ENCODE measurements at regions not wholly inside any gene's neighbourhood (a gene's known extent, or its start where the extent isn't known, plus 50 kb on each side); places are given as distances from the start of the nearest gene placed in this dataset.

DNA sequence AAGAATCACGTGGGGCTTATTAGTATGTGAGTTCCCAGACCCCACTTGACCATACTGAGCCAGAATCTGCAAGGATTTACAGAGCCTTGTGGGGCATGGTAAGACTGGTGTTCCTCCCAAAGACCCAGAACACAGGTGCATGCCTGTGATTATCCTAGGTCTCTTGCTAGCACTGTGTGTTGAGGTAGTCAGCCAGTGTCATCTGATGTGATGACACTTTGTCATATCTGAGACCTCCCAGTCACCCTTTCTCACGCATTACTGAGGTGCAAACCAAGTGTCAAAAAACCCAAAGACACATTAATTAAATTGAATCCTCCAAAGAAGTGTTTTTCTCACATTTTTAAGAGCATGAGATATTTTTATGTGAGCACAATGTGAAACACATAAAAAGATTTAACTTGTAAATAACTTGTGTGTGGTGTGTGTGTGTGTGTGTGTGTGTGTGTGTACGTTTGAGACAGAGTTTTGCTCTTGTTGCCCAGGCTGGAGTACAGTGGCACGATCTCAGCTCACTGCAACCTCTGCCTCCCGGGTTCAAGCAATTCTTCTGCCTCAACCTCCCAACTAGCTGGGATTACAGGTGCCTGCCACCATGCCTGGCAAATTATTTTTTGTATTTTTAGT, 162.0 kb upstream of the PRPS1L1 start:
- DNase-seq (no peak), ATAC-seq (no peak)
- TF ChIP-seq, protein P1, sequence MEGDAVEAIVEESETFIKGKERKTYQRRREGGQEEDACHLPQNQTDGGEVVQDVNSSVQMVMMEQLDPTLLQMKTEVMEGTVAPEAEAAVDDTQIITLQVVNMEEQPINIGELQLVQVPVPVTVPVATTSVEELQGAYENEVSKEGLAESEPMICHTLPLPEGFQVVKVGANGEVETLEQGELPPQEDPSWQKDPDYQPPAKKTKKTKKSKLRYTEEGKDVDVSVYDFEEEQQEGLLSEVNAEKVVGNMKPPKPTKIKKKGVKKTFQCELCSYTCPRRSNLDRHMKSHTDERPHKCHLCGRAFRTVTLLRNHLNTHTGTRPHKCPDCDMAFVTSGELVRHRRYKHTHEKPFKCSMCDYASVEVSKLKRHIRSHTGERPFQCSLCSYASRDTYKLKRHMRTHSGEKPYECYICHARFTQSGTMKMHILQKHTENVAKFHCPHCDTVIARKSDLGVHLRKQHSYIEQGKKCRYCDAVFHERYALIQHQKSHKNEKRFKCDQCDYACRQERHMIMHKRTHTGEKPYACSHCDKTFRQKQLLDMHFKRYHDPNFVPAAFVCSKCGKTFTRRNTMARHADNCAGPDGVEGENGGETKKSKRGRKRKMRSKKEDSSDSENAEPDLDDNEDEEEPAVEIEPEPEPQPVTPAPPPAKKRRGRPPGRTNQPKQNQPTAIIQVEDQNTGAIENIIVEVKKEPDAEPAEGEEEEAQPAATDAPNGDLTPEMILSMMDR (IDR thresholded peaks at IDR 0.05): no peak
- Histone ChIP-seq H3K27me3 (ENCODE audit: insufficient read depth in 3 of 3, low read length in 2 of 3) (no peaks in the 10 kb centered on the region), H3K4me1 (no peaks in the 10 kb centered on the region), H3K4me3 (no peak overlapping the region), H3K9me3 (no peaks in the 10 kb centered on the region), H3K36me3 (ENCODE audit: insufficient read depth in 1 of 2, low read depth in 1 of 2) (no peaks in the 10 kb centered on the region), H3K27ac (no peak overlapping the region)
- 79 to 84% (median 83%) methylated on average over 5 of the region's 5 CpGs for WGBS, 3 donors
- intact Hi-C loops (cut with DNase I): no loop called here

GRCh38 chr7:18191341-18191740, 163.7 kb upstream of the PRPS1L1 start:
- no peak overlapping the region for H3K27ac ChIP-seq
- no peaks in the 10 kb centered on the region for H3K27me3 ChIP-seq (ENCODE audit: insufficient read depth in 3 of 3, low read length in 2 of 3)
- H3K36me3 ChIP-seq (ENCODE audit: insufficient read depth in 1 of 2, low read depth in 1 of 2): no peaks in the 10 kb centered on the region
- H3K4me3 ChIP-seq: no peak overlapping the region
- ATAC-seq (no peak), DNase-seq (no peak)
- TF ChIP-seq, protein P1 (IDR thresholded peaks at IDR 0.05): no peak
- H3K9me3 ChIP-seq: no peaks in the 10 kb centered on the region
- 43 to 51% (median 45%) methylated on average over 2 of the region's 2 CpGs for WGBS, 3 donors
- intact Hi-C loops (cut with DNase I): no loop called here
- H3K4me1 ChIP-seq: no peaks in the 10 kb centered on the region

DNA sequence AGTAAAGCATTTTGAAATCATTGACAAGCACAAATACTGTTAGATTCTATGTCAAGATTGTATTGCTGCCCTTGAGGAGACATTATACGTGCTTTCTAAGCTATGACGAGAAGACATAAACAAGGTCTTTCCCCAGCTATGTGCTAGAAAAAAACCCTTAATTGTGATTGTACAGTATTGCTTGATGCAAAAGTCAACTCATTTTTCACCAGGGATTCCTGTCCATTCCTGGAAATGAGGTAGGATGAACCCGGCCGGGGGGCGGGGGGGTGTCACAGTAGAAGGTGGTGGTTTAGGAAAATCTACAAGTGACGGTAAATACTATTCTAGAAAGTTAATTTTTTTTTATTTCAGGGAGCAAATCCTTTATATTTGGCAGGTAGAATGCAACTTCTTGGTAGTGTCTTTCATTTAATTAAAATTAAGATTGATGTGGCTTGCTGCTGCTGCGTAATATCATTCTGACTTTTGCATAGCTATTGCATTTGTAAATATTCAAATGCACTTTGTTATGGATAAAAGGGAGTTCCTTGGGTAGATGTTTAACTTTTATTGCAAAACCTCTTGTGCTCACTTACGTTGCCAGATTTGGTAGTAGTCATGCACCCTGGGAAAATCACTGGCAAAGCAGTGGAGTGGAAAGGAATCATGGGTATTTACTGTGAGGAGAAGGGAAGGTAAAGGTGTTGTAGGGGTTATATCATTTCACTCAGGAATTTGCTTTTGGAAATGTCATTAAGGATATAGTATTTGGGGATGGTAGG, 164.4 kb upstream of the PRPS1L1 start:
- no peak for ATAC-seq
- TF ChIP-seq, protein P1 (IDR thresholded peaks at IDR 0.05): no peak
- H3K4me1 ChIP-seq: no peaks in the 10 kb centered on the region
- H3K36me3 ChIP-seq (ENCODE audit: insufficient read depth in 1 of 2, low read depth in 1 of 2): no peaks in the 10 kb centered on the region
- H3K27ac ChIP-seq: no peak overlapping the region
- 83 to 89% (median 84%) methylated on average over 8 of the region's 8 CpGs for WGBS, 3 donors
- H3K4me3 ChIP-seq: no peak overlapping the region
- intact Hi-C loops (cut with DNase I): no loop called here
- no peak for DNase-seq
- no peaks in the 10 kb centered on the region for H3K9me3 ChIP-seq
- H3K27me3 ChIP-seq (ENCODE audit: insufficient read depth in 3 of 3, low read length in 2 of 3): no peaks in the 10 kb centered on the region

DNA sequence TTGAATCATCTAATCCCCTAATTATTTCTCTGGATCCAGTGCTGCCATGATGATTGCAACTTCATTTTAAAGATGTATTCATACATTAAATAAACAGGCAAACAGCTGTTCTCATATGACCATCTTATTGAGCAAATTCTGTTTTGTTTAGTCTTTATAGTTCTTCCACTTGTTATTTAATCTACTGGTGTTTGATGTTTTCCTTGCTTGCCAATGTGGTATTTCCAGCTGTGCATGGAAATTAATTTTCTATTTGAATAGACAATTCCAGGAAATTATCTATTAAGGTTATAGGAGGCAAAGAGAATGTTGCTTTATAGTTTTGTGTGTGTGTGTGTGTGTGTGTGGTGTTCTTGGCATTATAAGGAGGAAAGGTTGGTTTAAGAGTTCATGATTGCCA, 167.0 kb upstream of the PRPS1L1 start:
- no peaks in the 10 kb centered on the region for H3K36me3 ChIP-seq (ENCODE audit: insufficient read depth in 1 of 2, low read depth in 1 of 2)
- TF ChIP-seq, protein P1 (IDR thresholded peaks at IDR 0.05): no peak
- no peaks in the 10 kb centered on the region for H3K27me3 ChIP-seq (ENCODE audit: insufficient read depth in 3 of 3, low read length in 2 of 3)
- DNase-seq (no peak), ATAC-seq (no peak)
- H3K27ac ChIP-seq: no peak overlapping the region
- H3K4me1 ChIP-seq: no peaks in the 10 kb centered on the region
- intact Hi-C loops (cut with DNase I): no loop called here
- H3K4me3 ChIP-seq: no peak overlapping the region
- no peaks in the 10 kb centered on the region for H3K9me3 ChIP-seq

Data from psoas muscle (tissue), 7 donors.